ENCODE measurements at regions not wholly inside any gene's neighbourhood (a gene's known extent, or its start where the extent isn't known, plus 50 kb on each side); places are given as distances from the start of the nearest gene placed in this dataset.
A peak's percentile ranks its signal among the peaks of the same experiment; 100 is the strongest.

GRCh38 chr6:28643017-28643740, 117.5 kb downstream of the GPX5 start:
- peak overlapping the region; percentile 32 for H3K4me3 Mint-ChIP-seq
- H3K27ac Mint-ChIP-seq = no peak overlapping the region

GRCh38 chr6:28646650-28647049, 121.0 kb downstream of the GPX5 start:
- peaks cover 4% of the 10 kb centered on the region for H3K9me3 Mint-ChIP-seq
- H3K27ac Mint-ChIP-seq = no peak overlapping the region
- peaks cover 13% of the 10 kb centered on the region for H3K4me1 Mint-ChIP-seq
- no peaks in the 10 kb centered on the region for H3K36me3 Mint-ChIP-seq (ENCODE audit: low read depth)
- H3K4me3 Mint-ChIP-seq = no peak overlapping the region
- peaks cover 4% of the 10 kb centered on the region for H3K27me3 Mint-ChIP-seq (ENCODE audit: low read depth, poor library complexity)
- no peak for DNase-seq
- TF ChIP-seq CTCF (IDR thresholded peaks at IDR 0.05) = no peak

More at GRCh38 chr6:28643017-28643740, 117.5 kb downstream of the GPX5 start:
- no peak for TF ChIP-seq CTCF (IDR thresholded peaks at IDR 0.05)
- H3K4me1 Mint-ChIP-seq = peaks cover 16% of the 10 kb centered on the region
- H3K27me3 Mint-ChIP-seq (ENCODE audit: low read depth, poor library complexity) = peaks cover 8% of the 10 kb centered on the region
- peak; percentile 57 for DNase-seq
- peaks cover 24% of the 10 kb centered on the region for H3K9me3 Mint-ChIP-seq
- H3K36me3 Mint-ChIP-seq (ENCODE audit: low read depth) = peaks cover 14% of the 10 kb centered on the region

- DNase-seq = peak; percentile 77
- Mint-ChIP-seq H3K4me1 (peaks cover 13% of the 10 kb centered on the region), H3K4me3 (peak overlapping the region; percentile 95), H3K9me3 (no peaks in the 10 kb centered on the region), H3K27ac (peak overlapping the region; percentile 84), H3K27me3 (ENCODE audit: low read depth, poor library complexity) (peaks cover 4% of the 10 kb centered on the region), H3K36me3 (ENCODE audit: low read depth) (no peaks in the 10 kb centered on the region)
- TF ChIP-seq CTCF (IDR thresholded peaks at IDR 0.05) = no peak
These were observed 122.6 kb downstream of the GPX5 start for GRCh38 chr6:28648035-28648877.

- no peaks in the 10 kb centered on the region for H3K9me3 Mint-ChIP-seq
- H3K27me3 Mint-ChIP-seq (ENCODE audit: low read depth, poor library complexity) = peaks cover 4% of the 10 kb centered on the region
- peaks cover 13% of the 10 kb centered on the region for H3K4me1 Mint-ChIP-seq
- peak overlapping the region; percentile 95 for H3K4me3 Mint-ChIP-seq
- DNase-seq = no peak
- H3K27ac Mint-ChIP-seq = peak overlapping the region; percentile 84
- no peak for TF ChIP-seq CTCF (IDR thresholded peaks at IDR 0.05)
- no peaks in the 10 kb centered on the region for H3K36me3 Mint-ChIP-seq (ENCODE audit: low read depth)
These were observed 123.2 kb downstream of the GPX5 start for GRCh38 chr6:28648878-28649375.

GRCh38 chr6:28651161-28651560, 125.5 kb downstream of the GPX5 start:
- Mint-ChIP-seq H3K4me3 (no peak overlapping the region), H3K36me3 (ENCODE audit: low read depth) (no peaks in the 10 kb centered on the region), H3K27ac (no peak overlapping the region), H3K4me1 (peaks cover 14% of the 10 kb centered on the region), H3K27me3 (ENCODE audit: low read depth, poor library complexity) (peaks cover 9% of the 10 kb centered on the region), H3K9me3 (no peaks in the 10 kb centered on the region)
- no peak for DNase-seq
- TF ChIP-seq CTCF (IDR thresholded peaks at IDR 0.05) = no peak

All from nephron progenitor cell (in vitro differentiated cells).